H1 (cell line): ENCODE measurements at regions not wholly inside any gene's neighbourhood (a gene's known extent, or its start where the extent isn't known, plus 50 kb on each side); places are given as distances from the start of the nearest gene placed in this dataset.

Source experiments
- CTCF ChIA-PET: fragments of 300-600 bp; sonication (Branson Sonifier 250); formaldehyde crosslinking; loops from one replicate; lab custom pipeline; 2021; ENCODE audit not compliant: partially characterized antibody; lab: Charles Lee
- POLR2A ChIA-PET: fragments of 300-600 bp; sonication (Branson Sonifier 250); formaldehyde crosslinking; loops from one replicate; lab custom pipeline; 2021; ENCODE audit warnings: inconsistent platforms; ENCODE audit not compliant: partially characterized antibody; lab: Charles Lee
- DNase-seq, 2 experiments: peaks; one replicate each; pipeline versions ENCODE4 v3.0.0 to v3.0.0-alpha.2; 2010 to 2022; ENCODE audit warnings: low spot score in 2 of 2, low read depth in 1 of 2, mixed read lengths in 1 of 2
- FAIRE-seq: peaks from 2 replicates; lab custom pipeline; 2011; peaks lifted over from hg19 to GRCh38; lab: Jason Lieb, UNC
- H2AFZ ChIP-seq: 2 replicates; pipeline ENCODE4 v1.8.1; 2012; ENCODE audit warnings: low read length, inconsistent platforms
- H2AK5ac ChIP-seq: 2 replicates; pipeline ENCODE4 v1.6.1; 2013; ENCODE audit warnings: low read depth, low read length
- H2BK120ac ChIP-seq: replicated peaks from 2 replicates; pipeline ENCODE3; 2013; ENCODE audit warnings: low read depth, low read length, inconsistent platforms
- H2BK12ac ChIP-seq: 2 replicates; pipeline ENCODE4 v1.6.1; 2013; ENCODE audit warnings: low read depth, low read length
- H2BK15ac ChIP-seq: 2 replicates; pipeline ENCODE4 v1.6.1; 2013; ENCODE audit warnings: low read length
- H2BK20ac ChIP-seq: 2 replicates; pipeline ENCODE4 v1.6.1; 2013; ENCODE audit warnings: low read length
- H2BK5ac ChIP-seq: 2 replicates; pipeline ENCODE4 v1.6.1; 2013; ENCODE audit warnings: low read depth, low read length
- H3K14ac ChIP-seq: 2 replicates; pipeline ENCODE4 v1.6.1; 2013; ENCODE audit warnings: inconsistent platforms; ENCODE audit not compliant: insufficient read length
- H3K18ac ChIP-seq: 2 replicates; pipeline ENCODE4 v1.6.1; 2013; ENCODE audit warnings: low read length; ENCODE audit errors: extremely low read depth
- H3K23ac ChIP-seq: 2 replicates; pipeline ENCODE4 v1.6.1; 2013; ENCODE audit warnings: inconsistent platforms; ENCODE audit not compliant: insufficient read length
- H3K23me2 ChIP-seq: 2 replicates; pipeline ENCODE4 v1.6.1; 2013; ENCODE audit warnings: low read depth, low read length
- H3K27ac ChIP-seq: 2 replicates; pipeline ENCODE4 v1.6.1; 2011; ENCODE audit warnings: low read depth, low read length, inconsistent platforms
- H3K27me3 ChIP-seq, 4 experiments: replicated peaks in 1 of 4; 1 replicate in 1 of 4; 2 replicates in 3 of 4; pipeline versions ENCODE4 v1.6.1 to v1.8.1; 2011 to 2013; ENCODE audit warnings: low read length in 3 of 4, mild to moderate bottlenecking in 3 of 4, inconsistent platforms in 2 of 4, mixed read lengths in 2 of 4, moderate library complexity in 1 of 4; ENCODE audit not compliant: control insufficient read depth in 3 of 4, insufficient read depth in 3 of 4; ENCODE audit errors: extremely low read depth in 1 of 4
- H3K36me3 ChIP-seq, 4 experiments: 2 replicates each; pipeline versions ENCODE4 v1.6.1 to v1.8.1; 2011 to 2013; ENCODE audit warnings: mild to moderate bottlenecking in 4 of 4, low read length in 3 of 4, moderate library complexity in 2 of 4, control low read depth in 1 of 4, inconsistent platforms in 1 of 4; ENCODE audit not compliant: insufficient read depth in 4 of 4, control insufficient read depth in 2 of 4
- H3K4ac ChIP-seq: replicated peaks from 2 replicates; pipeline ENCODE3; 2013; ENCODE audit warnings: low read length, low read depth, mixed read lengths, inconsistent platforms; ENCODE audit not compliant: insufficient read length
- H3K4me1 ChIP-seq, 4 experiments: replicated peaks in 1 of 4; 1 replicate in 1 of 4; 2 replicates in 3 of 4; pipeline versions ENCODE4 v1.6.1 to v1.8.1; 2011 to 2013; ENCODE audit warnings: low read length in 3 of 4, inconsistent platforms in 2 of 4, mixed read lengths in 1 of 4; ENCODE audit not compliant: insufficient read depth in 4 of 4, control insufficient read depth in 3 of 4
- H3K4me2 ChIP-seq, 2 experiments: 2 replicates each; pipeline versions ENCODE4 v1.6.1 to v1.8.1; 2011 to 2013; ENCODE audit warnings: low read depth in 2 of 2, low read length in 2 of 2, control low read depth in 1 of 2, inconsistent platforms in 1 of 2, mild to moderate bottlenecking in 1 of 2; ENCODE audit not compliant: insufficient read depth in 1 of 2
- H3K4me3 ChIP-seq, 4 experiments: fragments of 200-600, 300-600 bp in 1 of 4; sonication (generic), shearing (Covaris generic), sonication (Bioruptor Twin) in 1 of 4; 2 replicates each; pipeline versions ENCODE4 v1.5.1 to v1.8.1; 2011 to 2016; ENCODE audit warnings: low read length in 4 of 4, low read depth in 3 of 4, control low read depth in 2 of 4, inconsistent platforms in 2 of 4, mild to moderate bottlenecking in 2 of 4, mixed read lengths in 1 of 4, moderate library complexity in 1 of 4; ENCODE audit not compliant: insufficient read depth in 2 of 4; ENCODE audit errors: extremely low read depth in 1 of 4
- H3K56ac ChIP-seq: replicated peaks from 2 replicates; pipeline ENCODE3; 2013; ENCODE audit warnings: low read depth, mild to moderate bottlenecking, mixed read lengths, low read length, inconsistent platforms; ENCODE audit not compliant: insufficient read length
- H3K79me1 ChIP-seq: 2 replicates; pipeline ENCODE4 v1.6.1; 2013; ENCODE audit warnings: low read depth, low read length, control low read depth
- H3K79me2 ChIP-seq, 2 experiments: 2 replicates each; pipeline versions ENCODE4 v1.6.1 to v1.8.1; 2012 to 2013; ENCODE audit warnings: low read length in 2 of 2, mild to moderate bottlenecking in 2 of 2, inconsistent platforms in 1 of 2; ENCODE audit not compliant: insufficient read depth in 2 of 2, control insufficient read depth in 1 of 2
- H3K9ac ChIP-seq, 4 experiments: replicated peaks in 1 of 4; 1 replicate in 1 of 4; 2 replicates in 3 of 4; pipeline versions ENCODE4 v1.6.1 to v1.8.1; 2011 to 2013; ENCODE audit warnings: low read depth in 3 of 4, low read length in 3 of 4, control low read depth in 2 of 4, mild to moderate bottlenecking in 2 of 4, moderate library complexity in 2 of 4, inconsistent platforms in 1 of 4; ENCODE audit errors: extremely low read depth in 1 of 4
- H3K9me3 ChIP-seq, 2 experiments: 2 replicates each; pipeline versions ENCODE4 v1.6.1 to v1.8.1; 2012 to 2013; ENCODE audit warnings: mild to moderate bottlenecking in 2 of 2, moderate library complexity in 2 of 2, control low read depth in 1 of 2, inconsistent platforms in 1 of 2, low read depth in 1 of 2, low read length in 1 of 2, mixed read lengths in 1 of 2; ENCODE audit not compliant: insufficient read depth in 2 of 2
- H4K20me1 ChIP-seq, 2 experiments: replicated peaks in 1 of 2; 2 replicates each; pipeline versions ENCODE3 to v1.8.1; 2011 to 2013; ENCODE audit warnings: inconsistent platforms in 2 of 2, low read length in 2 of 2, mild to moderate bottlenecking in 1 of 2; ENCODE audit not compliant: insufficient read depth in 2 of 2, control insufficient read depth in 1 of 2
- H4K5ac ChIP-seq: 2 replicates; pipeline ENCODE4 v1.6.1; 2013; ENCODE audit warnings: low read length, low read depth, mixed read lengths, inconsistent platforms; ENCODE audit not compliant: insufficient read length
- H4K8ac ChIP-seq: 2 replicates; pipeline ENCODE4 v1.8.0; 2013; ENCODE audit warnings: mild to moderate bottlenecking, moderate library complexity, low read length, inconsistent platforms; ENCODE audit not compliant: insufficient read depth; ENCODE audit errors: extremely low read depth
- H4K91ac ChIP-seq: replicated peaks from 2 replicates; pipeline ENCODE3; 2013; ENCODE audit warnings: low read length, mixed read lengths, inconsistent platforms; ENCODE audit not compliant: insufficient read length
- BACH1 ChIP-seq: IDR thresholded peaks from 2 replicates; pipeline ENCODE4 v1.6.1; 2012; ENCODE audit warnings: low read length, improper control_type of control experiment
- CBX8 ChIP-seq: fragments of 300-800, 300-1000 bp; sonication (generic); IDR thresholded peaks from 2 replicates; pipeline ENCODE4 v1.7.1; 2016; ENCODE audit warnings: low read depth, low read length, borderline replicate concordance
- CHD1 ChIP-seq: IDR thresholded peaks from 2 replicates; pipeline ENCODE4 v1.6.1; 2012; ENCODE audit warnings: low read depth, low read length, improper control_type of control experiment
- CREB1 ChIP-seq: IDR thresholded peaks from 2 replicates; pipeline ENCODE4 v1.6.1; 2012; ENCODE audit warnings: inconsistent platforms
- EGR1 ChIP-seq: IDR thresholded peaks from 2 replicates; pipeline ENCODE4 v1.6.1; 2011; ENCODE audit warnings: low read depth, low read length, borderline replicate concordance
- MAFK ChIP-seq: IDR thresholded peaks from 2 replicates; pipeline ENCODE4 v1.6.1; 2012; ENCODE audit warnings: low read depth, mild to moderate bottlenecking, improper control_type of control experiment, low read length
- SAP30 ChIP-seq: fragments of 300-600 bp; sonication (generic); IDR thresholded peaks from 2 replicates; pipeline ENCODE4 v1.7.1; 2012; ENCODE audit warnings: low read length, moderate library complexity, mild to moderate bottlenecking, inconsistent platforms; ENCODE audit not compliant: insufficient read depth, insufficient replicate concordance
- SUZ12 ChIP-seq: fragments of 200-600 bp; sonication (generic); IDR thresholded peaks from 2 replicates; pipeline ENCODE4 v1.6.1; 2012; ENCODE audit warnings: mild to moderate bottlenecking, inconsistent platforms, low read length, moderate library complexity, mixed read lengths
- WGBS, 2 experiments: shearing (Covaris generic) in 1 of 2; methylation state at CpG; one replicate each; pipeline versions ENCODE4 v1.1.6 to v1.1.7; 2013 to 2015; ENCODE audit warnings: low lambda C conversion rate in 2 of 2, mixed read lengths in 2 of 2, inconsistent platforms in 1 of 2, low coverage in 1 of 2, missing lambda C conversion rate in 1 of 2; ENCODE audit not compliant: insufficient replicate concordance in 2 of 2, insufficient coverage in 1 of 2, insufficient read length in 1 of 2; ENCODE audit errors: extremely low coverage in 1 of 2, missing lambda C conversion rate in 1 of 2; 5-methylcytosine and 5-hydroxymethylcytosine counted together

DNA sequence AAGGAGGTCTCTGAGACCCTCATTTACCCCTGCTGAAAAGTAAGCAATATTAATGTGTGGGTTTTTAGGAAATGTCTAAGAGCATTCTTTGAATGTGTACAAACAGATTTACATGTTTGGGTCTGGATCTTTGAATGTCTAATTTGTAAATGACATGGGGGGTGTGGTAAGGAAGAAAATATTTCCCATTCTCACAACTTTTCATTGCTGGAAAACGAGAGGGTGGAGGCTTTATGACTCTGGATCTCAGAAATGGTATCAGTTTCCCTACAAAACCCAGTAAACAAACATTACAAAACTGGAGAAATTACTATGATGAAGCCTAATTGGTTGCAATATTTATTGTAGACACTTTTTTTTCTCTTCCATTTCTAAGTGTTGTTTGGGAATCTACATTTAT is 98.1 kb upstream of the FOXB1 start:
- no peak overlapping the region for H3K4me3 ChIP-seq
- H3K27ac ChIP-seq = no peak overlapping the region
- H4K8ac ChIP-seq = no peak overlapping the region
- no peaks in the 10 kb centered on the region for H3K27me3 ChIP-seq
- POLR2A ChIA-PET = no interaction called here
- no peak overlapping the region for H2BK20ac ChIP-seq
- H3K4ac ChIP-seq = no peak overlapping the region
- peaks cover 2 to 8% (median 6%) of the 10 kb centered on the region in 4 experiments; a peak in 5 of 7 replicates for H3K4me1 ChIP-seq
- H3K14ac ChIP-seq = no peak overlapping the region
- H4K5ac ChIP-seq = no peak overlapping the region
- H4K20me1 ChIP-seq = no peaks in the 10 kb centered on the region
- H2BK120ac ChIP-seq = no peak overlapping the region
- H2BK15ac ChIP-seq = no peak overlapping the region
- no peak for DNase-seq
- FAIRE-seq = no peak
- H4K91ac ChIP-seq = no peak overlapping the region
- CTCF ChIA-PET = interaction anchor here (0.7 to 0.9 kb wide), 2 partner anchors 141 to 272 kb away, joined by 3 read pairs; no protein-coding TSS in a partner anchor
- TF ChIP-seq BACH1 (no peak), CBX8 (no peak), EGR1 (no peak), CREB1 (no peak), SUZ12 (no peak), CHD1 (no peak), SAP30 (no peak), MAFK (no peak)
- H3K9me3 ChIP-seq = no peaks in the 10 kb centered on the region
- H3K56ac ChIP-seq = no peak overlapping the region
- no peak overlapping the region for H3K4me2 ChIP-seq
- H3K79me1 ChIP-seq = no peaks in the 10 kb centered on the region
- H3K23ac ChIP-seq = no peak overlapping the region
- no peak overlapping the region for H2AK5ac ChIP-seq
- no peaks in the 10 kb centered on the region for H3K79me2 ChIP-seq
- H3K36me3 ChIP-seq = no peaks in the 10 kb centered on the region
- no peak overlapping the region for H3K18ac ChIP-seq
- H2BK12ac ChIP-seq = no peak overlapping the region
- 73% methylated on average over 1 of the region's 1 CpG; no CpG with 5 or more reads in 1 of the 2 experiments for WGBS, 2 experiments
- no peaks in the 10 kb centered on the region; the same call in 1 of the 2 replicates for H3K23me2 ChIP-seq
- no peak overlapping the region for H2AFZ ChIP-seq
- no peak overlapping the region for H2BK5ac ChIP-seq
- H3K9ac ChIP-seq = no peak overlapping the region
